ENCODE measurements at regions not wholly inside any gene's neighbourhood (a gene's known extent, or its start where the extent isn't known, plus 50 kb on each side); places are given as distances from the start of the nearest gene placed in this dataset.

DNA sequence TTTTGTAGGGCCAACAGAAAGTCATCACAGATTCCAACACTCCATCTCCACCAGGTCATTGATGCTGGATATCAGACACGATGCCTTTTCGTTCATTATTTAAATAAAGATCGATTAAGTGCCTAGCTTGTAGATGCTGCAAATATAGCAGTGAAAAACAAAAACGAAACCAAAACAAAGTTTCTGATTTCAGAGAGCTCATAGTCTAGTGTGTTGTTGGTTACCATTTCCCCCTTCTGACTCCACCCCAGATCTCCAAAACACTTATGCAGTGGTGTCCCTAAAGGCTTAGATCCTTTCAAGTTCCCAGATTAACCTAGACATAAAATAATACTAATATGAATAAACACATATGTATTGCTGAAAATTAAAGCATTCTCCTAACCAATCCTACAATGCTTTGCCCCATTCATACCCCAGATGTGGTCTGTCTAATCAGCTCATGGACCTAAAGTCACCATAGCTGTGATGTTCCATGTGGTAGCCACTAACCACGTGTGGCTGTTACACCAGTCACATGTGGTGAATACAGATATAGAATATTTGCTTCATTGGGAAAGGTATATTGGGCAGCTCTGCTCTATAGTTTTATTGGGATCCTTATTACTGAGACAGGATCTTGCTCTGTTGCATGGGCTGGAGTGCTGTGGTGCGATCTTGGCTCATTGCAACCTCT, 787.2 kb downstream of the TDRD15 start:
- DNase-seq (ENCODE audit: low read depth) = no peak
- no peak overlapping the region for H3K4me3 ChIP-seq (ENCODE audit: low read depth, low read length)
- TF ChIP-seq, protein P1, sequence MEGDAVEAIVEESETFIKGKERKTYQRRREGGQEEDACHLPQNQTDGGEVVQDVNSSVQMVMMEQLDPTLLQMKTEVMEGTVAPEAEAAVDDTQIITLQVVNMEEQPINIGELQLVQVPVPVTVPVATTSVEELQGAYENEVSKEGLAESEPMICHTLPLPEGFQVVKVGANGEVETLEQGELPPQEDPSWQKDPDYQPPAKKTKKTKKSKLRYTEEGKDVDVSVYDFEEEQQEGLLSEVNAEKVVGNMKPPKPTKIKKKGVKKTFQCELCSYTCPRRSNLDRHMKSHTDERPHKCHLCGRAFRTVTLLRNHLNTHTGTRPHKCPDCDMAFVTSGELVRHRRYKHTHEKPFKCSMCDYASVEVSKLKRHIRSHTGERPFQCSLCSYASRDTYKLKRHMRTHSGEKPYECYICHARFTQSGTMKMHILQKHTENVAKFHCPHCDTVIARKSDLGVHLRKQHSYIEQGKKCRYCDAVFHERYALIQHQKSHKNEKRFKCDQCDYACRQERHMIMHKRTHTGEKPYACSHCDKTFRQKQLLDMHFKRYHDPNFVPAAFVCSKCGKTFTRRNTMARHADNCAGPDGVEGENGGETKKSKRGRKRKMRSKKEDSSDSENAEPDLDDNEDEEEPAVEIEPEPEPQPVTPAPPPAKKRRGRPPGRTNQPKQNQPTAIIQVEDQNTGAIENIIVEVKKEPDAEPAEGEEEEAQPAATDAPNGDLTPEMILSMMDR (IDR thresholded peaks at IDR 0.05; ENCODE audit: control insufficient read depth, extremely low read depth, insufficient read depth) = no peak

GRCh38 chr2:21912405-21912804, 788.6 kb downstream of the TDRD15 start:
- H3K4me3 ChIP-seq (ENCODE audit: low read depth, low read length) = no peak overlapping the region
- TF ChIP-seq, protein P1 (IDR thresholded peaks at IDR 0.05; ENCODE audit: control insufficient read depth, extremely low read depth, insufficient read depth) = no peak
- no peak for DNase-seq (ENCODE audit: low read depth)

DNA sequence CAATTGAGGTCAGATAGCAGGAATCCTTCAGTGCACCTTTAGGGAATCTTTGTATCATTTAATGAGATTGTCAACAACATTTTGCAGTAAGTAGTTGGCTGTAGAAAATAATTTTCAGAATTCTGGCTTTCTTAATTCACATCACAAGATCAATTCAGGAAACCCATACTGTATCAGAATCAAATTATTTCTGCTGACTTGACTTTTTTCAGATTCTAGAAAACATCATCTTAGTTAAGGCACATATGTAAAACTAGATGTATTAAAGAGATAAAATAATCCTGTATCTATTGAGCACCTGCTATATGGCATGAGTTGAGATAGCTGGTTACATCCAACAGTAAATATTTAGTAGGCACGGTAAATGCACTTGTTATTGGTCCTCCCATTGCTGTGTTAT, 791.4 kb downstream of the TDRD15 start:
- H3K4me3 ChIP-seq (ENCODE audit: low read depth, low read length) = no peak overlapping the region
- TF ChIP-seq, protein P1 (IDR thresholded peaks at IDR 0.05; ENCODE audit: control insufficient read depth, extremely low read depth, insufficient read depth) = no peak
- DNase-seq (ENCODE audit: low read depth) = no peak

DNA sequence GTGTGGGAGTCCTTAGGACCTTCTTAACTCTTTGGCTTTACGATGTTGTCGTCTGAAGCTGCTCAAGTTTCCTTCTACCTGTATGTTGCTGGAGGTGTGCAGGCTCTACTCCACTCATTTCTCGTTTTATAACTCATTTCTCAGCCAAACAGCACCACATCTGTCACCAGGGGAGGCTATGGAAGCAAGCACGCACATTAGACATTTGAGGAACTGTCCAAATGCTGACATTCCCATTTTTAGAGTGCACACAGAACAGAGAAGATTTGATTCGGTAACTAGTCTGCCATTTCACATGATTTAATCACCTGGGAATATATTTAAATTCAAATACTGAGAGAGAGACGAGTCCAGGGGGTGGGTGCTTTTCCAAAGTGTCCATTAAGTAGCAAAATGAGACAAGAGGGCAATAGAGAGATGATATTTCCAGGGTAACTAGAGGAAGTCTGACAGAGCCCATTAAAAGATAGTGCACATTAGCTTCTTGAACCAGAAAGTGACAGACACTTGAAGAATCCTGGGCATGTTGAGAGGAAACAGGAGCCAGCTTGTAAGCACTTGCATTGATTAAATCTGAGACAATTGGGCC, 793.3 kb downstream of the TDRD15 start:
- H3K4me3 ChIP-seq (ENCODE audit: low read depth, low read length) = no peak overlapping the region
- TF ChIP-seq, protein P1 (IDR thresholded peaks at IDR 0.05; ENCODE audit: control insufficient read depth, extremely low read depth, insufficient read depth) = no peak
- DNase-seq (ENCODE audit: low read depth) = no peak

- no peak for DNase-seq (ENCODE audit: low read depth)
- H3K4me3 ChIP-seq (ENCODE audit: low read depth, low read length) = no peak overlapping the region
- TF ChIP-seq, protein P1 (IDR thresholded peaks at IDR 0.05; ENCODE audit: control insufficient read depth, extremely low read depth, insufficient read depth) = no peak
These were observed 797.0 kb downstream of the TDRD15 start for GRCh38 chr2:21920721-21921120.

- TF ChIP-seq, protein P1 (IDR thresholded peaks at IDR 0.05; ENCODE audit: control insufficient read depth, extremely low read depth, insufficient read depth) = no peak
- no peak for DNase-seq (ENCODE audit: low read depth)
- H3K4me3 ChIP-seq (ENCODE audit: low read depth, low read length) = no peak overlapping the region
These were observed 801.0 kb downstream of the TDRD15 start for GRCh38 chr2:21924640-21925285.

All from LNCaP clone FGC (cell line).